ENCODE measurements at regions not wholly inside any gene's neighbourhood (a gene's known extent, or its start where the extent isn't known, plus 50 kb on each side); places are given as distances from the start of the nearest gene placed in this dataset.

DNA sequence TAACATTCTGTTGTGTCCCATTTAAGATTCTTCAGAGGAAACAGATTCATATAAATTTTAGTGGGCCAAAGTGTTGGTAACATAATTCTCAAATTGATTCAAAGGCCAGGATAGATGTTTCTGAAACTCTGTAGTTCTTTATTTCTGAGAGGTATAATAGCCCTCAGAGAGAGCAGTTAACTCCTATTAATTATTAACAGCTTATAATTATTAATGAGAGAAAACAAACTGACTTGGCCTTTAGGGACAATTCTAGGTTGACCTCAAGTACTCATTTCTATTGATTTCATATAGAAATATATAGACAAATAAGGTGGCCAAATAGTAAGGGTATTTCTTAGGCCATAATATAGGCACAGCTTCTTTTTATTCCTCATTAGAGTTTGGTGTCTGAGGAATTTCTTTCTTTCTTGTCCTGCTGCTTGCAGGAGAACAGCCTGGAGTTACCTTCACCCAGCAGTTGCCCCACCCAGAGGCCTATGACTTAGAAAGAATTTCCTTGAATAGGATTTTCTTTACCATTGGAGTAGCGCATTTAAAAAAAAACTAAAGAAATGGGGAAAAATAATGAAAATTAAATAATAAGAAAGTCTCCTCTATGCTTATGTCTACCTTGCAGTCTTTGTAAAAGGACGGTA, 1430.1 kb upstream of the SPRY2 start:
- no peak overlapping the region for H3K27ac ChIP-seq (ENCODE audit: low read depth in 1 of 2, low read length in 2 of 2)
- no peak for DNase-seq (ENCODE audit: low spot score)
- no peaks in the 10 kb centered on the region for H3K9me3 ChIP-seq (ENCODE audit: control insufficient read depth in 4 of 4, low read length in 3 of 4)
- no peaks in the 10 kb centered on the region for H3K27me3 ChIP-seq (ENCODE audit: control insufficient read depth in 4 of 4, insufficient read depth in 4 of 4, low read length in 3 of 4)
- H3K4me1 ChIP-seq (ENCODE audit: control insufficient read depth in 4 of 4, insufficient read depth in 4 of 4, low read length in 3 of 4), result peaks cover 0 to 1% (median 0%) of the 10 kb centered on the region in 4 donors
- no peaks in the 10 kb centered on the region for H3K36me3 ChIP-seq (ENCODE audit: control insufficient read depth in 4 of 4, insufficient read depth in 3 of 4, low read depth in 1 of 4, low read length in 3 of 4)
- H3K9ac ChIP-seq (ENCODE audit: low read depth in 1 of 2, low read length in 2 of 2), result no peak overlapping the region
- TF ChIP-seq, protein P1, sequence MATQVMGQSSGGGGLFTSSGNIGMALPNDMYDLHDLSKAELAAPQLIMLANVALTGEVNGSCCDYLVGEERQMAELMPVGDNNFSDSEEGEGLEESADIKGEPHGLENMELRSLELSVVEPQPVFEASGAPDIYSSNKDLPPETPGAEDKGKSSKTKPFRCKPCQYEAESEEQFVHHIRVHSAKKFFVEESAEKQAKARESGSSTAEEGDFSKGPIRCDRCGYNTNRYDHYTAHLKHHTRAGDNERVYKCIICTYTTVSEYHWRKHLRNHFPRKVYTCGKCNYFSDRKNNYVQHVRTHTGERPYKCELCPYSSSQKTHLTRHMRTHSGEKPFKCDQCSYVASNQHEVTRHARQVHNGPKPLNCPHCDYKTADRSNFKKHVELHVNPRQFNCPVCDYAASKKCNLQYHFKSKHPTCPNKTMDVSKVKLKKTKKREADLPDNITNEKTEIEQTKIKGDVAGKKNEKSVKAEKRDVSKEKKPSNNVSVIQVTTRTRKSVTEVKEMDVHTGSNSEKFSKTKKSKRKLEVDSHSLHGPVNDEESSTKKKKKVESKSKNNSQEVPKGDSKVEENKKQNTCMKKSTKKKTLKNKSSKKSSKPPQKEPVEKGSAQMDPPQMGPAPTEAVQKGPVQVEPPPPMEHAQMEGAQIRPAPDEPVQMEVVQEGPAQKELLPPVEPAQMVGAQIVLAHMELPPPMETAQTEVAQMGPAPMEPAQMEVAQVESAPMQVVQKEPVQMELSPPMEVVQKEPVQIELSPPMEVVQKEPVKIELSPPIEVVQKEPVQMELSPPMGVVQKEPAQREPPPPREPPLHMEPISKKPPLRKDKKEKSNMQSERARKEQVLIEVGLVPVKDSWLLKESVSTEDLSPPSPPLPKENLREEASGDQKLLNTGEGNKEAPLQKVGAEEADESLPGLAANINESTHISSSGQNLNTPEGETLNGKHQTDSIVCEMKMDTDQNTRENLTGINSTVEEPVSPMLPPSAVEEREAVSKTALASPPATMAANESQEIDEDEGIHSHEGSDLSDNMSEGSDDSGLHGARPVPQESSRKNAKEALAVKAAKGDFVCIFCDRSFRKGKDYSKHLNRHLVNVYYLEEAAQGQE (IDR thresholded peaks at IDR 0.05), result no peak
- TF ChIP-seq, protein P2, sequence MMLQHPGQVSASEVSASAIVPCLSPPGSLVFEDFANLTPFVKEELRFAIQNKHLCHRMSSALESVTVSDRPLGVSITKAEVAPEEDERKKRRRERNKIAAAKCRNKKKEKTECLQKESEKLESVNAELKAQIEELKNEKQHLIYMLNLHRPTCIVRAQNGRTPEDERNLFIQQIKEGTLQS (IDR thresholded peaks at IDR 0.05), result no peak
- TF ChIP-seq, protein P3, sequence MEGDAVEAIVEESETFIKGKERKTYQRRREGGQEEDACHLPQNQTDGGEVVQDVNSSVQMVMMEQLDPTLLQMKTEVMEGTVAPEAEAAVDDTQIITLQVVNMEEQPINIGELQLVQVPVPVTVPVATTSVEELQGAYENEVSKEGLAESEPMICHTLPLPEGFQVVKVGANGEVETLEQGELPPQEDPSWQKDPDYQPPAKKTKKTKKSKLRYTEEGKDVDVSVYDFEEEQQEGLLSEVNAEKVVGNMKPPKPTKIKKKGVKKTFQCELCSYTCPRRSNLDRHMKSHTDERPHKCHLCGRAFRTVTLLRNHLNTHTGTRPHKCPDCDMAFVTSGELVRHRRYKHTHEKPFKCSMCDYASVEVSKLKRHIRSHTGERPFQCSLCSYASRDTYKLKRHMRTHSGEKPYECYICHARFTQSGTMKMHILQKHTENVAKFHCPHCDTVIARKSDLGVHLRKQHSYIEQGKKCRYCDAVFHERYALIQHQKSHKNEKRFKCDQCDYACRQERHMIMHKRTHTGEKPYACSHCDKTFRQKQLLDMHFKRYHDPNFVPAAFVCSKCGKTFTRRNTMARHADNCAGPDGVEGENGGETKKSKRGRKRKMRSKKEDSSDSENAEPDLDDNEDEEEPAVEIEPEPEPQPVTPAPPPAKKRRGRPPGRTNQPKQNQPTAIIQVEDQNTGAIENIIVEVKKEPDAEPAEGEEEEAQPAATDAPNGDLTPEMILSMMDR (IDR thresholded peaks at IDR 0.05; ENCODE audit: low read depth, low read length, missing input control), result no peak
- TF ChIP-seq HNF4G (IDR thresholded peaks at IDR 0.05) (no peak), GABPA (IDR thresholded peaks at IDR 0.05 in 1 of 2, conservative IDR thresholded peaks at IDR 0.05 in 1 of 2) (no peak), NR2F2 (IDR thresholded peaks at IDR 0.05) (no peak), HNF4A (conservative IDR thresholded peaks at IDR 0.05) (no peak), JUND (IDR thresholded peaks at IDR 0.05) (no peak), RAD21 (IDR thresholded peaks at IDR 0.05) (no peak), SP1 (IDR thresholded peaks at IDR 0.05) (no peak), TAF1 (conservative IDR thresholded peaks at IDR 0.05) (no peak)
- no peak overlapping the region for H3K4me3 ChIP-seq (ENCODE audit: low read depth in 1 of 3, low read length in 3 of 3)
- 85% methylated on average over 2 of the region's 2 CpGs for WGBS

DNA sequence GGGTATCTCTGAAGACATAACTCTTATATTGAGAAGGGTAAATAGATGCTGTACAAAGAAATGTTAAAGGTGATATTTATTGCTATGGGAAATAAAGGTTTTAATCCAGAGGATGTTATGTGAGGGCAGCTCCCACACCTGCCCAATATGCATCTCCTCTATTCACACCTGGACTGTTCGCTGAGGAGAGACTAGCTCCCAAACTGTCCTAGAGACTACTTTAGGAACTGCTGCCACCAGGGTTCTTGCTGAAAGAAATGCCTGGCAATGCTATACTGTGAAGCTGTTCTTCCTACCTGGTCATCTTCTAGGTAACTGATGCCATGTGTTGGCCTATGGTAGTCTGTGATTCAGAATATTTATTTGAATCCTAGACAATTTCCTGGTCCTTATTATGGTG, 1421.5 kb upstream of the SPRY2 start:
- 78% methylated on average over 1 of the region's 1 CpG for WGBS
- DNase-seq (ENCODE audit: low spot score), result no peak
- no peak overlapping the region for H3K27ac ChIP-seq (ENCODE audit: low read depth in 1 of 2, low read length in 2 of 2)
- no peaks in the 10 kb centered on the region for H3K27me3 ChIP-seq (ENCODE audit: control insufficient read depth in 4 of 4, insufficient read depth in 4 of 4, low read length in 3 of 4)
- peaks cover 0 to 2% (median under 1%) of the 10 kb centered on the region in 4 donors for H3K9me3 ChIP-seq (ENCODE audit: control insufficient read depth in 4 of 4, low read length in 3 of 4)
- no peaks in the 10 kb centered on the region for H3K4me1 ChIP-seq (ENCODE audit: control insufficient read depth in 4 of 4, insufficient read depth in 4 of 4, low read length in 3 of 4)
- no peaks in the 10 kb centered on the region for H3K36me3 ChIP-seq (ENCODE audit: control insufficient read depth in 4 of 4, insufficient read depth in 3 of 4, low read depth in 1 of 4, low read length in 3 of 4)
- H3K9ac ChIP-seq (ENCODE audit: low read depth in 1 of 2, low read length in 2 of 2), result no peak overlapping the region
- H3K4me3 ChIP-seq (ENCODE audit: low read depth in 1 of 3, low read length in 3 of 3), result no peak overlapping the region
- TF ChIP-seq SP1 (IDR thresholded peaks at IDR 0.05), result no peak
- TF ChIP-seq, protein P4, sequence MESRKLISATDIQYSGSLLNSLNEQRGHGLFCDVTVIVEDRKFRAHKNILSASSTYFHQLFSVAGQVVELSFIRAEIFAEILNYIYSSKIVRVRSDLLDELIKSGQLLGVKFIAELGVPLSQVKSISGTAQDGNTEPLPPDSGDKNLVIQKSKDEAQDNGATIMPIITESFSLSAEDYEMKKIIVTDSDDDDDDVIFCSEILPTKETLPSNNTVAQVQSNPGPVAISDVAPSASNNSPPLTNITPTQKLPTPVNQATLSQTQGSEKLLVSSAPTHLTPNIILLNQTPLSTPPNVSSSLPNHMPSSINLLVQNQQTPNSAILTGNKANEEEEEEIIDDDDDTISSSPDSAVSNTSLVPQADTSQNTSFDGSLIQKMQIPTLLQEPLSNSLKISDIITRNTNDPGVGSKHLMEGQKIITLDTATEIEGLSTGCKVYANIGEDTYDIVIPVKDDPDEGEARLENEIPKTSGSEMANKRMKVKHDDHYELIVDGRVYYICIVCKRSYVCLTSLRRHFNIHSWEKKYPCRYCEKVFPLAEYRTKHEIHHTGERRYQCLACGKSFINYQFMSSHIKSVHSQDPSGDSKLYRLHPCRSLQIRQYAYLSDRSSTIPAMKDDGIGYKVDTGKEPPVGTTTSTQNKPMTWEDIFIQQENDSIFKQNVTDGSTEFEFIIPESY (IDR thresholded peaks at IDR 0.05), result no peak
- TF ChIP-seq, protein P5, sequence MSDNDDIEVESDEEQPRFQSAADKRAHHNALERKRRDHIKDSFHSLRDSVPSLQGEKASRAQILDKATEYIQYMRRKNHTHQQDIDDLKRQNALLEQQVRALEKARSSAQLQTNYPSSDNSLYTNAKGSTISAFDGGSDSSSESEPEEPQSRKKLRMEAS (IDR thresholded peaks at IDR 0.05), result no peak
- no peak for TF ChIP-seq EGR1 (IDR thresholded peaks at IDR 0.05; ENCODE audit: low read depth in 2 of 2)
- no peak for TF ChIP-seq GABPA (IDR thresholded peaks at IDR 0.05 in 1 of 2, conservative IDR thresholded peaks at IDR 0.05 in 1 of 2)
- TF ChIP-seq JUND (IDR thresholded peaks at IDR 0.05), result no peak
- no peak for TF ChIP-seq FOXA2 (IDR thresholded peaks at IDR 0.05)
- no peak for TF ChIP-seq YY1 (IDR thresholded peaks at IDR 0.05)
- no peak for TF ChIP-seq NR2F2 (IDR thresholded peaks at IDR 0.05)
- no peak for TF ChIP-seq HNF4A (conservative IDR thresholded peaks at IDR 0.05)
- TF ChIP-seq, protein P2 (IDR thresholded peaks at IDR 0.05), result no peak
- TF ChIP-seq HNF4G (IDR thresholded peaks at IDR 0.05), result no peak
- TF ChIP-seq, protein P1 (IDR thresholded peaks at IDR 0.05), result no peak
- TF ChIP-seq, protein P3 (IDR thresholded peaks at IDR 0.05; ENCODE audit: low read depth, low read length, missing input control), result no peak
